GM12865 (cell line): ENCODE measurements at regions not wholly inside any gene's neighbourhood (a gene's known extent, or its start where the extent isn't known, plus 50 kb on each side); places are given as distances from the start of the nearest gene placed in this dataset.
"Not testable (repeated sequence)": the region's sequence is repeated elsewhere in the genome, so short reads cannot be mapped to it uniquely, and the experiment has no call there.

Source experiments
- DNase-seq: peaks from one replicate; pipeline ENCODE4 v3.0.0; 2010; ENCODE audit warnings: low read depth
- H3K4me3 ChIP-seq: 2 replicates; pipeline ENCODE4 v1.5.1; 2011; ENCODE audit warnings: mild to moderate bottlenecking, low read depth, low read length, control low read depth
- CTCF ChIP-seq: IDR thresholded peaks from 2 replicates; pipeline ENCODE4 v1.5.1; 2011; ENCODE audit warnings: low read length, control low read depth, low read depth, inconsistent platforms; ENCODE audit not compliant: insufficient read depth; ENCODE audit errors: missing control alignments

- no peak for TF ChIP-seq CTCF
- H3K4me3 ChIP-seq: no peak overlapping the region
- DNase-seq: no peak
These were observed 112.1 kb upstream of the DNAH14 start for GRCh38 chr1:224817382-224817781.

- H3K4me3 ChIP-seq: no peak overlapping the region
- no peak for DNase-seq
- no peak for TF ChIP-seq CTCF
These were observed 109.6 kb upstream of the DNAH14 start for GRCh38 chr1:224819861-224820260.

- TF ChIP-seq CTCF: no peak
- DNase-seq: no peak
- no peak overlapping the region for H3K4me3 ChIP-seq
These were observed 109.1 kb upstream of the DNAH14 start for GRCh38 chr1:224820341-224820740.

- not testable (repeated sequence) for DNase-seq, H3K4me3 ChIP-seq
These were observed 107.7 kb upstream of the DNAH14 start for GRCh38 chr1:224821751-224822150.

- TF ChIP-seq CTCF: no peak
- DNase-seq: no peak
- H3K4me3 ChIP-seq: no peak overlapping the region
These were observed 103.9 kb upstream of the DNAH14 start for GRCh38 chr1:224825525-224826000.

GRCh38 chr1:224828691-224829090 lies 100.8 kb upstream of the DNAH14 start:
- no peak overlapping the region for H3K4me3 ChIP-seq
- DNase-seq: no peak
- TF ChIP-seq CTCF: no peak

- no peak for TF ChIP-seq CTCF
- no peak for DNase-seq
- H3K4me3 ChIP-seq: no peak overlapping the region
These were observed 98.0 kb upstream of the DNAH14 start for GRCh38 chr1:224831501-224831900.

- H3K4me3 ChIP-seq, DNase-seq: not testable (repeated sequence)
These were observed 89.7 kb upstream of the DNAH14 start for GRCh38 chr1:224839648-224840300.

- not testable (repeated sequence) for DNase-seq, H3K4me3 ChIP-seq
These were observed 87.7 kb upstream of the DNAH14 start for GRCh38 chr1:224841803-224842202.
